Neural cell (in vitro differentiated cells): ENCODE measurements at regions not wholly inside any gene's neighbourhood (a gene's known extent, or its start where the extent isn't known, plus 50 kb on each side); places are given as distances from the start of the nearest gene placed in this dataset.

Experiments
- CTCF ChIP-seq: fragments of 450-650 bp; IDR thresholded peaks from 2 replicates; pipeline ENCODE4 v1.5.1; 2014; ENCODE audit warnings: antibody characterized with exemption, mild to moderate bottlenecking, moderate library complexity; ENCODE audit not compliant: poor library complexity, severe bottlenecking
- RAD21 ChIP-seq: fragments of 450-650 bp; conservative IDR thresholded peaks from 2 replicates; pipeline ENCODE4 v1.6.1; 2014; ENCODE audit warnings: antibody characterized with exemption, mild to moderate bottlenecking, moderate library complexity
- TF ChIP-seq, protein P1 (sequence below): IDR thresholded peaks from 2 replicates; pipeline ENCODE4 v1.6.1; 2012; ENCODE audit warnings: borderline replicate concordance

- no peak for TF ChIP-seq CTCF
- TF ChIP-seq RAD21, result no peak
- TF ChIP-seq, protein P1, sequence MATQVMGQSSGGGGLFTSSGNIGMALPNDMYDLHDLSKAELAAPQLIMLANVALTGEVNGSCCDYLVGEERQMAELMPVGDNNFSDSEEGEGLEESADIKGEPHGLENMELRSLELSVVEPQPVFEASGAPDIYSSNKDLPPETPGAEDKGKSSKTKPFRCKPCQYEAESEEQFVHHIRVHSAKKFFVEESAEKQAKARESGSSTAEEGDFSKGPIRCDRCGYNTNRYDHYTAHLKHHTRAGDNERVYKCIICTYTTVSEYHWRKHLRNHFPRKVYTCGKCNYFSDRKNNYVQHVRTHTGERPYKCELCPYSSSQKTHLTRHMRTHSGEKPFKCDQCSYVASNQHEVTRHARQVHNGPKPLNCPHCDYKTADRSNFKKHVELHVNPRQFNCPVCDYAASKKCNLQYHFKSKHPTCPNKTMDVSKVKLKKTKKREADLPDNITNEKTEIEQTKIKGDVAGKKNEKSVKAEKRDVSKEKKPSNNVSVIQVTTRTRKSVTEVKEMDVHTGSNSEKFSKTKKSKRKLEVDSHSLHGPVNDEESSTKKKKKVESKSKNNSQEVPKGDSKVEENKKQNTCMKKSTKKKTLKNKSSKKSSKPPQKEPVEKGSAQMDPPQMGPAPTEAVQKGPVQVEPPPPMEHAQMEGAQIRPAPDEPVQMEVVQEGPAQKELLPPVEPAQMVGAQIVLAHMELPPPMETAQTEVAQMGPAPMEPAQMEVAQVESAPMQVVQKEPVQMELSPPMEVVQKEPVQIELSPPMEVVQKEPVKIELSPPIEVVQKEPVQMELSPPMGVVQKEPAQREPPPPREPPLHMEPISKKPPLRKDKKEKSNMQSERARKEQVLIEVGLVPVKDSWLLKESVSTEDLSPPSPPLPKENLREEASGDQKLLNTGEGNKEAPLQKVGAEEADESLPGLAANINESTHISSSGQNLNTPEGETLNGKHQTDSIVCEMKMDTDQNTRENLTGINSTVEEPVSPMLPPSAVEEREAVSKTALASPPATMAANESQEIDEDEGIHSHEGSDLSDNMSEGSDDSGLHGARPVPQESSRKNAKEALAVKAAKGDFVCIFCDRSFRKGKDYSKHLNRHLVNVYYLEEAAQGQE, result no peak
Measured at GRCh38 chr3:86733257-86733656, 257.7 kb downstream of the VGLL3 start.
